CD14-positive monocyte (primary cell): ENCODE measurements at regions not wholly inside any gene's neighbourhood (a gene's known extent, or its start where the extent isn't known, plus 50 kb on each side); places are given as distances from the start of the nearest gene placed in this dataset.

Experiments
- DNase-seq, 3 donors: peaks; one replicate each; pipeline ENCODE4 v3.0.0-alpha.2; 2011 to 2022
- H2AFZ ChIP-seq: 2 replicates; pipeline ENCODE4 v1.6.0; 2012; ENCODE audit warnings: mild to moderate bottlenecking, low read depth, low read length, inconsistent platforms; ENCODE audit not compliant: insufficient read depth, poor library complexity, severe bottlenecking
- H3K27ac ChIP-seq, 2 donors: 1 replicate in 1 of 2; 2 replicates in 1 of 2; pipeline ENCODE4 v1.5.1; 2012 to 2013; ENCODE audit warnings: low read length in 2 of 2, control low read depth in 1 of 2, inconsistent platforms in 1 of 2, low read depth in 1 of 2, mild to moderate bottlenecking in 1 of 2
- H3K27me3 ChIP-seq, 2 donors: one replicate each; pipeline versions ENCODE4 v1.6.0 to v1.6.1; 2011 to 2013; ENCODE audit warnings: low read length in 2 of 2; ENCODE audit not compliant: control insufficient read depth in 2 of 2, insufficient read depth in 2 of 2
- H3K36me3 ChIP-seq, 2 donors: replicated peaks in 1 of 2; 1 replicate in 1 of 2; 2 replicates in 1 of 2; pipeline versions ENCODE4 v1.5.1 to v1.6.1; 2012 to 2013; ENCODE audit warnings: low read length in 2 of 2, control low read depth in 1 of 2, inconsistent platforms in 1 of 2, mild to moderate bottlenecking in 1 of 2; ENCODE audit not compliant: insufficient read depth in 2 of 2, control insufficient read depth in 1 of 2
- H3K4me1 ChIP-seq, 2 donors: 1 replicate in 1 of 2; 2 replicates in 1 of 2; pipeline versions ENCODE4 v1.5.1 to v1.6.1; 2012 to 2013; ENCODE audit warnings: low read length in 2 of 2, control low read depth in 1 of 2, inconsistent platforms in 1 of 2, mild to moderate bottlenecking in 1 of 2, moderate library complexity in 1 of 2; ENCODE audit not compliant: insufficient read depth in 2 of 2, control insufficient read depth in 1 of 2
- H3K4me2 ChIP-seq: replicated peaks from 2 replicates; pipeline ENCODE3; 2012; ENCODE audit warnings: low read length, moderate library complexity, mild to moderate bottlenecking; ENCODE audit not compliant: poor library complexity, severe bottlenecking; ENCODE audit errors: extremely low read depth
- H3K4me3 ChIP-seq, 3 experiments: fragments of 200-600 bp in 1 of 3; sonication (generic) in 1 of 3; replicated peaks in 1 of 3; 1 replicate in 2 of 3; 2 replicates in 1 of 3; pipeline ENCODE4 v1.5.1; 2011 to 2013; ENCODE audit warnings: low read length in 3 of 3, mild to moderate bottlenecking in 3 of 3, control low read depth in 2 of 3, low read depth in 2 of 3, inconsistent platforms in 1 of 3, moderate library complexity in 1 of 3
- H3K79me2 ChIP-seq: 2 replicates; pipeline ENCODE4 v1.6.0; 2012; ENCODE audit warnings: mild to moderate bottlenecking, control low read depth, inconsistent platforms, low read length, moderate library complexity; ENCODE audit not compliant: insufficient read depth
- H3K9ac ChIP-seq: 2 replicates; pipeline ENCODE4 v1.6.0; 2017; ENCODE audit warnings: low read length, mild to moderate bottlenecking; ENCODE audit not compliant: insufficient read depth, poor library complexity, severe bottlenecking
- H3K9me3 ChIP-seq, 2 donors: replicated peaks in 1 of 2; 1 replicate in 1 of 2; 2 replicates in 1 of 2; pipeline versions ENCODE4 v1.5.1 to v1.6.1; 2012 to 2013; ENCODE audit warnings: low read length in 2 of 2, control low read depth in 1 of 2; ENCODE audit not compliant: control insufficient read depth in 1 of 2, insufficient read depth in 1 of 2
- H4K20me1 ChIP-seq: 2 replicates; pipeline ENCODE4 v1.6.0; 2012; ENCODE audit warnings: mild to moderate bottlenecking, low read length, control low read depth, moderate library complexity; ENCODE audit not compliant: insufficient read depth
- H3K27ac Mint-ChIP-seq, 7 donors: one replicate each; pipeline ENCODE4 v1.8.0; 2020; ENCODE audit warnings: mild to moderate bottlenecking in 7 of 7, mixed read lengths in 7 of 7, moderate library complexity in 6 of 7, inconsistent platforms in 2 of 7
- H3K27me3 Mint-ChIP-seq, 3 donors: one replicate each; pipeline ENCODE4 v1.8.0; 2021 to 2022; ENCODE audit warnings: low read depth in 3 of 3, mild to moderate bottlenecking in 3 of 3, mixed read lengths in 3 of 3, moderate library complexity in 3 of 3, inconsistent platforms in 1 of 3
- H3K36me3 Mint-ChIP-seq, 2 donors: one replicate each; pipeline ENCODE4 v1.8.0; 2020; ENCODE audit warnings: mixed read lengths in 2 of 2, inconsistent platforms in 1 of 2, mild to moderate bottlenecking in 1 of 2
- H3K4me1 Mint-ChIP-seq: one replicate; pipeline ENCODE4 v1.8.0; 2020; ENCODE audit warnings: mild to moderate bottlenecking, mixed read lengths
- H3K4me3 Mint-ChIP-seq, 2 donors: one replicate each; pipeline ENCODE4 v1.8.0; 2020; ENCODE audit warnings: mild to moderate bottlenecking in 2 of 2, mixed read lengths in 2 of 2, moderate library complexity in 1 of 2
- H3K9me3 Mint-ChIP-seq, 7 donors: one replicate each; pipeline ENCODE4 v1.8.0; 2020 to 2022; ENCODE audit warnings: mixed read lengths in 7 of 7, mild to moderate bottlenecking in 6 of 7, moderate library complexity in 6 of 7, inconsistent platforms in 2 of 7
- WGBS: methylation state at CpG from one replicate; pipeline ENCODE4 v1.1.5; 2013; ENCODE audit warnings: missing lambda C conversion rate; ENCODE audit not compliant: insufficient coverage; 5-methylcytosine and 5-hydroxymethylcytosine counted together
- intact Hi-C, 2 donors: fragments of 100-400 bp; cut with micrococcal nuclease; formaldehyde crosslinking; loops; one replicate each; pipeline versions ENCODE4 v1.15.0 to v1.15.1; 2023
- TF ChIP-seq, protein P1 (sequence below): fragments of 200-600 bp; IDR thresholded peaks from one replicate; pipeline ENCODE4 v1.8.0; 2022; ENCODE audit warnings: antibody characterized with exemption, mild to moderate bottlenecking

DNA sequence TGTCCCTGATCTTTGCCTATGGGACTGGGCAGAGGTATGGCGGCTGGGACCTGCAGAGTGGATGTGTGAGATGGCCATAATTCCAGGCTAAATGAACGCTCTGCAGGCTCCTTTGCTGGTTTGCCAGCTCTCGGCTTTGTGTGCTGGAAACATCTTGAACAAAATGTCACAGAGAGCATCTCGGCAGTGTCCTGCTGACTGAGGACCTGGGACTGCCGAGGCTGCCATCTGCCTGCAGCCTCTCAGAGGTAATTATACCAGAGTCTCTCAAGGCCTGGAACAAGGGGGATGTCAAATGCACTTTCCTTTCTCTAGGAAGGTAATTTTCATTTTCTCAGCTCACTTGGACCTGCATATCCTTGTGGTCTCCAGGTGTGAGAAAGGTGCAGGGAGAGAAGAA, 354.2 kb downstream of the PDCD6IP start:
- Histone ChIP-seq H3K27me3 (no peaks in the 10 kb centered on the region), H3K9me3 (no peaks in the 10 kb centered on the region), H2AFZ (no peak overlapping the region), H3K4me3 (no peak overlapping the region), H3K36me3 (no peaks in the 10 kb centered on the region), H3K79me2 (no peaks in the 10 kb centered on the region), H3K9ac (no peak overlapping the region), H3K4me1 (peaks cover 6 to 7% of the 10 kb centered on the region in 2 donors), H3K4me2 (no peak overlapping the region), H3K27ac (no peak overlapping the region), H4K20me1 (no peaks in the 10 kb centered on the region)
- intact Hi-C loops: no loop called here
- peaks cover 13% of the 10 kb centered on the region for H3K4me1 Mint-ChIP-seq
- TF ChIP-seq, protein P1, sequence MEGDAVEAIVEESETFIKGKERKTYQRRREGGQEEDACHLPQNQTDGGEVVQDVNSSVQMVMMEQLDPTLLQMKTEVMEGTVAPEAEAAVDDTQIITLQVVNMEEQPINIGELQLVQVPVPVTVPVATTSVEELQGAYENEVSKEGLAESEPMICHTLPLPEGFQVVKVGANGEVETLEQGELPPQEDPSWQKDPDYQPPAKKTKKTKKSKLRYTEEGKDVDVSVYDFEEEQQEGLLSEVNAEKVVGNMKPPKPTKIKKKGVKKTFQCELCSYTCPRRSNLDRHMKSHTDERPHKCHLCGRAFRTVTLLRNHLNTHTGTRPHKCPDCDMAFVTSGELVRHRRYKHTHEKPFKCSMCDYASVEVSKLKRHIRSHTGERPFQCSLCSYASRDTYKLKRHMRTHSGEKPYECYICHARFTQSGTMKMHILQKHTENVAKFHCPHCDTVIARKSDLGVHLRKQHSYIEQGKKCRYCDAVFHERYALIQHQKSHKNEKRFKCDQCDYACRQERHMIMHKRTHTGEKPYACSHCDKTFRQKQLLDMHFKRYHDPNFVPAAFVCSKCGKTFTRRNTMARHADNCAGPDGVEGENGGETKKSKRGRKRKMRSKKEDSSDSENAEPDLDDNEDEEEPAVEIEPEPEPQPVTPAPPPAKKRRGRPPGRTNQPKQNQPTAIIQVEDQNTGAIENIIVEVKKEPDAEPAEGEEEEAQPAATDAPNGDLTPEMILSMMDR: no peak
- no peak overlapping the region for H3K4me3 Mint-ChIP-seq
- no peak overlapping the region for H3K27ac Mint-ChIP-seq
- 93% methylated on average over 5 of the region's 5 CpGs for WGBS
- no peak for DNase-seq
- H3K36me3 Mint-ChIP-seq: no peaks in the 10 kb centered on the region
- H3K27me3 Mint-ChIP-seq: peaks cover 0 to 3% (median 2%) of the 10 kb centered on the region in 3 donors
- H3K9me3 Mint-ChIP-seq: no peaks in the 10 kb centered on the region

DNA sequence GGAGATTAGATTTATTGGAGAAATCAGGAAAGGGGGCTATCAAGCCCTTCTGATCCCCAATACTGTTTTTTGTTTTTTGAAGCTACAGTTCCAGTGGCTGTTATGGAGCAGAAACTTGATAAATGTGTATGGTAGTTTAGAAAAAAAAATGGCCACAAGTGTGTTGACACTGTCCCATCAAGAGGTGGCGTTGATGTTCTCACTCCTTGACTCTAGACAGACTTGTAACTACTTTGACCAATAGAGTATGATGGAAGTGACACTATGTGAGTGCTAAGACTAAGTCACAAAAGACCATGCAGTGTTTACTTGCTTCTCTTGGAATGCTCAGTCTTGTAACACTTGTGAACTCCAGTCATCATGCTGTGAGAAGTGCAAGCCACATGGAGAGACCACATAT, 356.7 kb downstream of the PDCD6IP start:
- intact Hi-C loops: no loop called here
- no peak overlapping the region for H3K4me2 ChIP-seq
- H3K27ac Mint-ChIP-seq: no peak overlapping the region

More for the DNA sequence above, 356.7 kb downstream of the PDCD6IP start:
- H3K27me3 ChIP-seq: no peaks in the 10 kb centered on the region
- TF ChIP-seq, protein P1: no peak
- no peak overlapping the region for H3K4me3 ChIP-seq
- H3K36me3 ChIP-seq: no peaks in the 10 kb centered on the region
- no peaks in the 10 kb centered on the region for H4K20me1 ChIP-seq
- H3K9me3 ChIP-seq: no peaks in the 10 kb centered on the region
- H2AFZ ChIP-seq: no peak overlapping the region
- Mint-ChIP-seq H3K4me1 (peaks cover 19% of the 10 kb centered on the region), H3K9me3 (peaks cover 0 to 10% (median 6%) of the 10 kb centered on the region in 7 donors), H3K27me3 (peaks cover 0 to 3% (median 2%) of the 10 kb centered on the region in 3 donors), H3K4me3 (no peak overlapping the region), H3K36me3 (no peaks in the 10 kb centered on the region)
- WGBS: no CpG with 5 or more reads among the region's 1 CpG
- peaks cover 6 to 7% of the 10 kb centered on the region in 2 donors for H3K4me1 ChIP-seq
- no peaks in the 10 kb centered on the region for H3K79me2 ChIP-seq
- H3K27ac ChIP-seq: no peak overlapping the region
- DNase-seq: no peak
- no peak overlapping the region for H3K9ac ChIP-seq
